HepG2 (cell line): ENCODE measurements at regions not wholly inside any gene's neighbourhood (a gene's known extent, or its start where the extent isn't known, plus 50 kb on each side); places are given as distances from the start of the nearest gene placed in this dataset.

Source experiments
- ATAC-seq: fragments of 200-7000 bp; cut with Tn5 transposase; 3 replicates; pipeline ENCODE4 v1.9.1; 2020; ENCODE audit warnings: mild to moderate bottlenecking, moderate library complexity
- BruUV-seq: library from RNA; stranded (reverse); fragments of 400-500 nt; replicated peaks from 2 replicates; lab custom pipeline; 2021; lab: Mats Ljungman, UMichigan
- CTCF ChIA-PET: fragments of 300-600 bp; formaldehyde crosslinking; extraction: SDS; loops from one replicate; lab custom pipeline; 2021; ENCODE audit warnings: low total read pairs, inconsistent platforms, low intra/inter-chr PET ratio; lab: Yijun Ruan, JAX
- POLR2A ChIA-PET: fragments of 350-600 bp; sonication (Branson Sonifier 250); formaldehyde crosslinking; loops from one replicate; lab custom pipeline; 2020; ENCODE audit warnings: antibody characterized with exemption, inconsistent platforms; lab: Yijun Ruan, JAX
- DNase-seq: peaks from one replicate; pipeline ENCODE4 v3.0.0-alpha.2; 2015; ENCODE audit warnings: low spot score
- FAIRE-seq: peaks from 3 replicates; lab custom pipeline; 2011; peaks lifted over from hg19 to GRCh38; lab: Jason Lieb, UNC
- H2AFZ ChIP-seq: one replicate; pipeline ENCODE4 v1.6.1; 2011; ENCODE audit warnings: low read length, inconsistent platforms
- H3K27ac ChIP-seq: fragments of 300-600 bp; 3 replicates; pipeline ENCODE4 v1.8.0; 2011; ENCODE audit warnings: mixed run types, mild to moderate bottlenecking, mixed read lengths, low read length, inconsistent platforms; ENCODE audit not compliant: insufficient read depth; ENCODE audit errors: extremely low read length
- H3K27me3 ChIP-seq, 2 experiments: fragments of 200-600 bp in 1 of 2; 2 replicates in 1 of 2; 3 replicates in 1 of 2; pipeline versions ENCODE4 v1.6.0 to v1.8.0; 2011; ENCODE audit warnings: low read length in 2 of 2, mild to moderate bottlenecking in 2 of 2, moderate library complexity in 2 of 2, inconsistent platforms in 1 of 2; ENCODE audit not compliant: insufficient read depth in 2 of 2, control insufficient read depth in 1 of 2
- H3K36me3 ChIP-seq, 2 experiments: fragments of 200-600 bp in 1 of 2; replicated peaks in 1 of 2; 2 replicates in 1 of 2; 3 replicates in 1 of 2; pipeline versions ENCODE4 v1.5.1 to v1.8.0; 2011; ENCODE audit warnings: low read length in 2 of 2, inconsistent platforms in 1 of 2; ENCODE audit not compliant: insufficient read depth in 2 of 2, control insufficient read depth in 1 of 2
- H3K4me1 ChIP-seq: 2 replicates; pipeline ENCODE4 v1.5.1; 2012; ENCODE audit warnings: low read length, inconsistent platforms; ENCODE audit not compliant: insufficient read depth
- H3K4me2 ChIP-seq: 2 replicates; pipeline ENCODE4 v1.6.0; 2011; ENCODE audit warnings: low read depth, low read length, inconsistent platforms
- H3K4me3 ChIP-seq, 3 experiments: fragments of 200-600 bp in 1 of 3; sonication (generic), shearing (Covaris generic) in 1 of 3; replicated peaks in 1 of 3; 2 replicates each; pipeline ENCODE4 v1.5.1; 2011 to 2016; ENCODE audit warnings: low read length in 3 of 3, inconsistent platforms in 2 of 3, low read depth in 2 of 3, mild to moderate bottlenecking in 2 of 3, control low read depth in 1 of 3, mixed read lengths in 1 of 3; ENCODE audit not compliant: insufficient read depth in 1 of 3
- H3K79me2 ChIP-seq: one replicate; pipeline ENCODE4 v1.6.1; 2011; ENCODE audit warnings: low read length, inconsistent platforms; ENCODE audit not compliant: insufficient read depth
- H3K9ac ChIP-seq: 2 replicates; pipeline ENCODE4 v1.6.0; 2011; ENCODE audit warnings: mild to moderate bottlenecking, low read depth, low read length, inconsistent platforms; ENCODE audit not compliant: insufficient read depth
- H3K9me3 ChIP-seq: 2 replicates; pipeline ENCODE4 v1.5.1; 2012; ENCODE audit warnings: mild to moderate bottlenecking, low read length
- H4K20me1 ChIP-seq: 2 replicates; pipeline ENCODE4 v1.6.0; 2011; ENCODE audit warnings: inconsistent platforms, mild to moderate bottlenecking, low read length, moderate library complexity; ENCODE audit not compliant: insufficient read depth
- CBFB ChIP-seq: sonication (generic); formaldehyde crosslinking; IDR thresholded peaks from 2 replicates; pipeline ENCODE4 v1.4.0; 2020; ENCODE audit warnings: missing genetic modification reagents
- ETV5 ChIP-seq: IDR thresholded peaks from 2 replicates; pipeline ENCODE4 v1.6.1; 2018; ENCODE audit warnings: missing biosample characterization, missing genetic modification reagents, inconsistent platforms, borderline replicate concordance
- GATA4 ChIP-seq: sonication (generic); IDR thresholded peaks from 2 replicates; pipeline ENCODE4 v1.6.1; 2016; ENCODE audit warnings: antibody characterized with exemption, low read depth, borderline replicate concordance
- GFI1 ChIP-seq: sonication (generic); formaldehyde crosslinking; IDR thresholded peaks from 2 replicates; pipeline ENCODE4 v1.5.0; 2020; ENCODE audit warnings: missing genetic modification reagents, mild to moderate bottlenecking, borderline replicate concordance
- KDM4B ChIP-seq: sonication (generic); formaldehyde crosslinking; IDR thresholded peaks from 2 replicates; pipeline ENCODE4 v1.4.0; 2020; ENCODE audit warnings: missing genetic modification reagents
- MED1 ChIP-seq: sonication (generic); formaldehyde crosslinking; IDR thresholded peaks from 2 replicates; pipeline ENCODE4 v1.4.0; 2020; ENCODE audit warnings: missing genetic modification reagents
- ZMYM4 ChIP-seq: sonication (generic); formaldehyde crosslinking; IDR thresholded peaks from 2 replicates; pipeline ENCODE4 v1.8.1; 2023; ENCODE audit warnings: mild to moderate bottlenecking, missing genetic modification reagents
- ZNF282 ChIP-seq: fragments of 450-650 bp; IDR thresholded peaks from 2 replicates; pipeline ENCODE4 v1.6.1; 2018; ENCODE audit not compliant: partially characterized antibody
- ZNF343 ChIP-seq: sonication (generic); formaldehyde crosslinking; IDR thresholded peaks from 2 replicates; pipeline ENCODE4 v1.4.0; 2020; ENCODE audit warnings: mild to moderate bottlenecking, missing genetic modification reagents
- ZNF558 ChIP-seq: sonication (generic); formaldehyde crosslinking; IDR thresholded peaks from 2 replicates; pipeline ENCODE4 v1.9.0; 2022; ENCODE audit warnings: mild to moderate bottlenecking, missing genetic modification reagents, borderline replicate concordance
- ZNF713 ChIP-seq: sonication (generic); formaldehyde crosslinking; IDR thresholded peaks from 2 replicates; pipeline ENCODE4 v1.4.0; 2020; ENCODE audit warnings: mild to moderate bottlenecking, missing genetic modification reagents
- WGBS: methylation state at CpG from one replicate; pipeline ENCODE4 v1.1.6; 2017; ENCODE audit warnings: low lambda C conversion rate; 5-methylcytosine and 5-hydroxymethylcytosine counted together
- in situ Hi-C: cut with HindIII; loops from 2 replicates; pipeline ENCODE4 v1.10.0; 2017; ENCODE audit warnings: low pct_unique_long_range_greater_than_20kb; ENCODE audit not compliant: extremely low pct_ligation_motif_present
- intact Hi-C: fragments of 100-400 bp; cut with micrococcal nuclease; formaldehyde crosslinking; loops from one replicate; pipeline ENCODE4 v1.10.0; 2022; ENCODE audit not compliant: unreplicated experiment
- TF ChIP-seq, protein P1 (sequence below): sonication (generic); formaldehyde crosslinking; IDR thresholded peaks from 2 replicates; pipeline ENCODE4 v1.5.1; 2020; ENCODE audit warnings: mild to moderate bottlenecking, missing genetic modification reagents, moderate library complexity
- TF ChIP-seq, protein P2 (sequence below): sonication (generic); formaldehyde crosslinking; IDR thresholded peaks from 2 replicates; pipeline ENCODE4 v1.4.0; 2020; ENCODE audit warnings: missing genetic modification reagents

DNA sequence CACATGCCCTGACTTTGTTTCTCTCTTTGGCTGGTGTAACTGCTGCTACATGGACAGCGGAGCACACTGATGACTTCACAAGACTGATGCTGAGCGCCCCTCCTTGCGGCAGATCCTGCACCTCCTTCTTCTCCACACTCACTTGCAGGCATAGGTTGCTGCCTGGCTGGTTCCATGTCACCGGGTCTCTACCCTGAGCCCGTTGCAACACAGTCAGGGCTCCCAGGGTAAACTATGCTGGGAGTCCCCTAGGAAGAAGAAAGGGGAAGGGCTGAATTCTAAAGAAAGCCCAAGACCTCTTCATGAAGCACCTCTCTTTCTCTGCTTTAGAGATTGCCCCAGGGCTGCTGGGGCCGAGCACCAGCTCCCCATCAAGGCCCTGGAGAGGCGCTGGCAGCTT is 83.3 kb upstream of the DUSP22 start:
- H3K79me2 ChIP-seq: no peaks in the 10 kb centered on the region
- H3K36me3 ChIP-seq: no peaks in the 10 kb centered on the region
- in situ Hi-C loops (no loop called here), intact Hi-C loops (no loop called here)
- peak; percentile 21; the same call in 1 of the 3 replicates for ATAC-seq
- POLR2A ChIA-PET: no interaction called here
- no peak overlapping the region for H3K27ac ChIP-seq
- H2AFZ ChIP-seq: no peak overlapping the region
- peak overlapping the region; percentile 11; the same call in 1 of the 2 replicates for H3K4me2 ChIP-seq
- peaks cover 21% of the 10 kb centered on the region for H3K4me1 ChIP-seq
- 55% methylated on average over 7 of the region's 7 CpGs for WGBS
- CTCF ChIA-PET: no interaction called here
- no peaks in the 10 kb centered on the region for H4K20me1 ChIP-seq
- BruUV-seq: no TSS peak
- peaks cover 5 to 54% of the 10 kb centered on the region in 2 experiments; a peak in 4 of 5 replicates for H3K27me3 ChIP-seq
- no peak for FAIRE-seq
- no peak for TF ChIP-seq ZNF282
- TF ChIP-seq, protein P1, sequence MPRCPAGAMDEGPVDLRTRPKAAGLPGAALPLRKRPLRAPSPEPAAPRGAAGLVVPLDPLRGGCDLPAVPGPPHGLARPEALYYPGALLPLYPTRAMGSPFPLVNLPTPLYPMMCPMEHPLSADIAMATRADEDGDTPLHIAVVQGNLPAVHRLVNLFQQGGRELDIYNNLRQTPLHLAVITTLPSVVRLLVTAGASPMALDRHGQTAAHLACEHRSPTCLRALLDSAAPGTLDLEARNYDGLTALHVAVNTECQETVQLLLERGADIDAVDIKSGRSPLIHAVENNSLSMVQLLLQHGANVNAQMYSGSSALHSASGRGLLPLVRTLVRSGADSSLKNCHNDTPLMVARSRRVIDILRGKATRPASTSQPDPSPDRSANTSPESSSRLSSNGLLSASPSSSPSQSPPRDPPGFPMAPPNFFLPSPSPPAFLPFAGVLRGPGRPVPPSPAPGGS (CRISPR knock-in tag): no peak
- TF ChIP-seq ZNF713: no peak
- no peak overlapping the region for H3K4me3 ChIP-seq
- H3K9me3 ChIP-seq: peaks cover 4% of the 10 kb centered on the region; the same call in 1 of the 2 replicates
- H3K9ac ChIP-seq: no peak overlapping the region
- DNase-seq: no peak

- in situ Hi-C loops (no loop called here), intact Hi-C loops (no loop called here)
- 80% methylated on average over 27 of the region's 27 CpGs for WGBS
- no peaks in the 10 kb centered on the region for H3K79me2 ChIP-seq
- no peak overlapping the region for H2AFZ ChIP-seq
- H3K36me3 ChIP-seq: no peaks in the 10 kb centered on the region
- H3K4me1 ChIP-seq: peaks cover 21% of the 10 kb centered on the region
- ChIA-PET POLR2A (no interaction called here), CTCF (no interaction called here)
- peaks cover 4 to 50% of the 10 kb centered on the region in 2 experiments; a peak in 4 of 5 replicates for H3K27me3 ChIP-seq
- H3K27ac ChIP-seq: no peak overlapping the region
- peaks cover 10% of the 10 kb centered on the region; the same call in 1 of the 2 replicates for H3K9me3 ChIP-seq
- BruUV-seq: no TSS peak
- DNase-seq (no peak), FAIRE-seq (no peak), ATAC-seq (no peak)
- no peak overlapping the region for H3K4me3 ChIP-seq
- no peak overlapping the region for H3K9ac ChIP-seq
- no peak overlapping the region for H3K4me2 ChIP-seq
- no peaks in the 10 kb centered on the region for H4K20me1 ChIP-seq
- TF ChIP-seq CBFB (CRISPR knock-in tag) (no peak), MED1 (CRISPR knock-in tag) (no peak), ZNF558 (CRISPR knock-in tag) (no peak), ETV5 (CRISPR knock-in tag) (no peak), ZMYM4 (CRISPR knock-in tag) (no peak), KDM4B (CRISPR knock-in tag) (no peak), GATA4 (no peak), GFI1 (CRISPR knock-in tag) (no peak), ZNF343 (CRISPR knock-in tag) (no peak)
- TF ChIP-seq, protein P2, sequence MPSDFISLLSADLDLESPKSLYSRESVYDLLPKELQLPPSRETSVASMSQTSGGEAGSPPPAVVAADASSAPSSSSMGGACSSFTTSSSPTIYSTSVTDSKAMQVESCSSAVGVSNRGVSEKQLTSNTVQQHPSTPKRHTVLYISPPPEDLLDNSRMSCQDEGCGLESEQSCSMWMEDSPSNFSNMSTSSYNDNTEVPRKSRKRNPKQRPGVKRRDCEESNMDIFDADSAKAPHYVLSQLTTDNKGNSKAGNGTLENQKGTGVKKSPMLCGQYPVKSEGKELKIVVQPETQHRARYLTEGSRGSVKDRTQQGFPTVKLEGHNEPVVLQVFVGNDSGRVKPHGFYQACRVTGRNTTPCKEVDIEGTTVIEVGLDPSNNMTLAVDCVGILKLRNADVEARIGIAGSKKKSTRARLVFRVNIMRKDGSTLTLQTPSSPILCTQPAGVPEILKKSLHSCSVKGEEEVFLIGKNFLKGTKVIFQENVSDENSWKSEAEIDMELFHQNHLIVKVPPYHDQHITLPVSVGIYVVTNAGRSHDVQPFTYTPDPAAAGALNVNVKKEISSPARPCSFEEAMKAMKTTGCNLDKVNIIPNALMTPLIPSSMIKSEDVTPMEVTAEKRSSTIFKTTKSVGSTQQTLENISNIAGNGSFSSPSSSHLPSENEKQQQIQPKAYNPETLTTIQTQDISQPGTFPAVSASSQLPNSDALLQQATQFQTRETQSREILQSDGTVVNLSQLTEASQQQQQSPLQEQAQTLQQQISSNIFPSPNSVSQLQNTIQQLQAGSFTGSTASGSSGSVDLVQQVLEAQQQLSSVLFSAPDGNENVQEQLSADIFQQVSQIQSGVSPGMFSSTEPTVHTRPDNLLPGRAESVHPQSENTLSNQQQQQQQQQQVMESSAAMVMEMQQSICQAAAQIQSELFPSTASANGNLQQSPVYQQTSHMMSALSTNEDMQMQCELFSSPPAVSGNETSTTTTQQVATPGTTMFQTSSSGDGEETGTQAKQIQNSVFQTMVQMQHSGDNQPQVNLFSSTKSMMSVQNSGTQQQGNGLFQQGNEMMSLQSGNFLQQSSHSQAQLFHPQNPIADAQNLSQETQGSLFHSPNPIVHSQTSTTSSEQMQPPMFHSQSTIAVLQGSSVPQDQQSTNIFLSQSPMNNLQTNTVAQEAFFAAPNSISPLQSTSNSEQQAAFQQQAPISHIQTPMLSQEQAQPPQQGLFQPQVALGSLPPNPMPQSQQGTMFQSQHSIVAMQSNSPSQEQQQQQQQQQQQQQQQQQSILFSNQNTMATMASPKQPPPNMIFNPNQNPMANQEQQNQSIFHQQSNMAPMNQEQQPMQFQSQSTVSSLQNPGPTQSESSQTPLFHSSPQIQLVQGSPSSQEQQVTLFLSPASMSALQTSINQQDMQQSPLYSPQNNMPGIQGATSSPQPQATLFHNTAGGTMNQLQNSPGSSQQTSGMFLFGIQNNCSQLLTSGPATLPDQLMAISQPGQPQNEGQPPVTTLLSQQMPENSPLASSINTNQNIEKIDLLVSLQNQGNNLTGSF (CRISPR knock-in tag): no peak
These were observed 82.7 kb upstream of the DUSP22 start for GRCh38 chr6:209432-210103.
